Ovary (tissue), 7 donors: ENCODE measurements at regions not wholly inside any gene's neighbourhood (a gene's known extent, or its start where the extent isn't known, plus 50 kb on each side); places are given as distances from the start of the nearest gene placed in this dataset.

Experiments used
- DNase-seq, 5 donors: peaks; one replicate each; pipeline ENCODE4 v3.0.0-alpha.2; 2019 to 2020
- H3K27ac ChIP-seq, 2 donors: fragments of 200-600 bp; one replicate each; pipeline versions ENCODE4 v1.5.1 to v1.8.0; 2019 to 2022
- H3K27me3 ChIP-seq: fragments of 200-600 bp; one replicate; pipeline ENCODE4 v1.8.0; 2022
- H3K36me3 ChIP-seq: fragments of 200-600 bp; sonication (generic); one replicate; pipeline ENCODE4 v1.5.1; 2019
- H3K4me1 ChIP-seq: one replicate; pipeline ENCODE4 v1.8.1; 2013; ENCODE audit warnings: mild to moderate bottlenecking, moderate library complexity; ENCODE audit not compliant: insufficient read depth
- H3K4me3 ChIP-seq: fragments of 200-600 bp; sonication (generic); one replicate; pipeline ENCODE4 v1.5.1; 2017
- H3K9me3 ChIP-seq, 2 donors: fragments of 200-600 bp in 1 of 2; sonication (generic) in 1 of 2; one replicate each; pipeline versions ENCODE4 v1.5.1 to v1.8.1; 2013 to 2019; ENCODE audit warnings: mild to moderate bottlenecking in 1 of 2, moderate library complexity in 1 of 2
- EP300 ChIP-seq: sonication (generic); formaldehyde crosslinking; IDR thresholded peaks from one replicate; pipeline ENCODE4 v1.6.1; 2017; ENCODE audit warnings: antibody characterized with exemption
- POLR2A ChIP-seq: fragments of 450-650 bp; IDR thresholded peaks from one replicate; pipeline ENCODE4 v1.6.1; 2017; ENCODE audit warnings: antibody characterized with exemption, mild to moderate bottlenecking, moderate library complexity
- WGBS, 3 donors: extraction: QIAGEN DNeasy Blood & Tissue Kit in 1 of 3; methylation state at CpG; one replicate each; pipeline versions ENCODE4 v1.1.5 to v1.1.7; 2013 to 2017; 5-methylcytosine and 5-hydroxymethylcytosine counted together
- intact Hi-C, 4 donors: fragments of 100-400 bp; cut with DNase I; formaldehyde crosslinking; loops; one replicate each; pipeline versions ENCODE4 v1.11.0 to v1.15.1; 2022 to 2023
- TF ChIP-seq, protein P1 (sequence below), 3 donors: fragments of 450-650 bp in 2 of 3; fragments of 200-600 bp in 1 of 3; IDR thresholded peaks; one replicate each; pipeline versions ENCODE4 v1.5.1 to v1.8.0; 2016 to 2022; ENCODE audit warnings: antibody characterized with exemption in 3 of 3, mild to moderate bottlenecking in 1 of 3
- donor health status: DM: no; HTN: no; CAD: no; lungs with moderate emphysema.
- donor health status: DM: no; HTN: no; CAD: no.
- donor health status: Bipolar disorder and iron deficiency.
- donor health status: DM: no; HTN: no; CAD: no.
- donor health status: DM: yes; HTN: yes; CAD: no.

DNA sequence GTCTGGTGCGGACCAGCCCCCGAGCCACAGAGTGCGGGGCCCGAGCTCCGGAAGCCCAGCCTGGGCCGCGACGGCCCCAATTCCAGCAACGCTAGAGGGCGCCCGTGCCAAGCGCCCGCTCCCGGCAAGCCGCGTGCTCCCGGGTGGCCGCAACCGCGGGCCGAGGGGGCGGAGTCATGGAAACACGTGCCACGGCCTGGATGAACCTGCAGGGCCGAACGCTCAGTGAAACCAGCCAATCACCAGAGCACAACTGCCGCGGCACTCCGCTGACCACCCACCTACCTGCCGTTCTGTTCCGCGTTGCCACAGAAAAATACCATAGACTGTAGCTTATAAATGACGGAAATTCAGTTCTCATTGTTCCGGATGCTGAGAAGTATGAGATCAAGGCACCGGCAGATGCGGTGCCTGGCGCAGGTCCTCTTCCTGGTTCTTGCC, 85.7 kb upstream of the FOXC1 start:
- Histone ChIP-seq H3K27me3 (no peaks in the 10 kb centered on the region), H3K36me3 (no peaks in the 10 kb centered on the region), H3K27ac (no peak overlapping the region), H3K4me3 (no peak overlapping the region), H3K9me3 (no peaks in the 10 kb centered on the region), H3K4me1 (peaks cover 2% of the 10 kb centered on the region)
- peak; percentile 72 to 88 (median 83) for DNase-seq
- intact Hi-C loops = no loop called here
- no peak for TF ChIP-seq POLR2A
- no peak for TF ChIP-seq EP300
- TF ChIP-seq, protein P1, sequence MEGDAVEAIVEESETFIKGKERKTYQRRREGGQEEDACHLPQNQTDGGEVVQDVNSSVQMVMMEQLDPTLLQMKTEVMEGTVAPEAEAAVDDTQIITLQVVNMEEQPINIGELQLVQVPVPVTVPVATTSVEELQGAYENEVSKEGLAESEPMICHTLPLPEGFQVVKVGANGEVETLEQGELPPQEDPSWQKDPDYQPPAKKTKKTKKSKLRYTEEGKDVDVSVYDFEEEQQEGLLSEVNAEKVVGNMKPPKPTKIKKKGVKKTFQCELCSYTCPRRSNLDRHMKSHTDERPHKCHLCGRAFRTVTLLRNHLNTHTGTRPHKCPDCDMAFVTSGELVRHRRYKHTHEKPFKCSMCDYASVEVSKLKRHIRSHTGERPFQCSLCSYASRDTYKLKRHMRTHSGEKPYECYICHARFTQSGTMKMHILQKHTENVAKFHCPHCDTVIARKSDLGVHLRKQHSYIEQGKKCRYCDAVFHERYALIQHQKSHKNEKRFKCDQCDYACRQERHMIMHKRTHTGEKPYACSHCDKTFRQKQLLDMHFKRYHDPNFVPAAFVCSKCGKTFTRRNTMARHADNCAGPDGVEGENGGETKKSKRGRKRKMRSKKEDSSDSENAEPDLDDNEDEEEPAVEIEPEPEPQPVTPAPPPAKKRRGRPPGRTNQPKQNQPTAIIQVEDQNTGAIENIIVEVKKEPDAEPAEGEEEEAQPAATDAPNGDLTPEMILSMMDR (IDR thresholded peaks at IDR 0.05) = peak in 2 of 3 donors; percentile 68 to 72
- 4 to 25% (median 17%) methylated on average over 37 of the region's 37 CpGs for WGBS, 3 donors

DNA sequence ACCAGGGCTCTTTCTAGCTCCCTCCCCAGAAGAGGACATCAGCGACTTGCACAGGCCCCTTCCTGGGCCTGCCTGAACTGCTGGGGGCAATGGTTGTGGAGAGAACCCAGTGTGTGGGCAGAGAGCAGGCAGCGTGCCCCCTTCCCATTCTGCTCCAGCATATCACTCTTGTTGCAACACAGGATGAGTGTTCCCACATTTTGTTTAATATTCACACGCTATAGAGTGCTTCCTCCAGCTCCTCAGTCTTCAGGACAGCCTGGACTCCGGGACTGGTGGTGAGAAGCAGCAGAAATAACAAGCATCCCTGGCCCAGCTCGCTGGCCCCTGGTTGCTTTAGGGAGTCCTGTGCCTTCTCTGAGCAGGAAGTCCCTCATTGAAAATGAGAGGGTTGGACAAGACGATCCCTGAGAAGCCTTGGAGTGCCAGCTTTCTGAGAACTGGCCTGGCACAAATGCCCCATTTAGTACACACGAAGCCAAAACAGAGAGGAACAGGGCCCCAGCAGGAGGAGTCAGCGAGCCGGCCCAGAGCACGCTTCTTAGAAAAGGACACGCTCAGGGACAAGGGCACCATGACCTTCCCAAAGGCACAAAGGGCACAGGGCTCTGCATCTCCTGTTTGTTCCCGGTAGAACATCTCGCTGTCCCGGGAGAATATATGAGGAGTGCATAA, 84.2 kb upstream of the FOXC1 start:
- H3K27ac ChIP-seq = no peak overlapping the region
- no peak for DNase-seq
- WGBS, 3 donors = 85 to 90% (median 88%) methylated on average over 14 of the region's 14 CpGs
- no peaks in the 10 kb centered on the region for H3K9me3 ChIP-seq
- no peaks in the 10 kb centered on the region for H3K27me3 ChIP-seq
- intact Hi-C loops = no loop called here
- peaks cover 2% of the 10 kb centered on the region for H3K4me1 ChIP-seq
- TF ChIP-seq, protein P1 (IDR thresholded peaks at IDR 0.05) = no peak
- no peak for TF ChIP-seq POLR2A
- no peak overlapping the region for H3K4me3 ChIP-seq
- no peaks in the 10 kb centered on the region for H3K36me3 ChIP-seq

DNA sequence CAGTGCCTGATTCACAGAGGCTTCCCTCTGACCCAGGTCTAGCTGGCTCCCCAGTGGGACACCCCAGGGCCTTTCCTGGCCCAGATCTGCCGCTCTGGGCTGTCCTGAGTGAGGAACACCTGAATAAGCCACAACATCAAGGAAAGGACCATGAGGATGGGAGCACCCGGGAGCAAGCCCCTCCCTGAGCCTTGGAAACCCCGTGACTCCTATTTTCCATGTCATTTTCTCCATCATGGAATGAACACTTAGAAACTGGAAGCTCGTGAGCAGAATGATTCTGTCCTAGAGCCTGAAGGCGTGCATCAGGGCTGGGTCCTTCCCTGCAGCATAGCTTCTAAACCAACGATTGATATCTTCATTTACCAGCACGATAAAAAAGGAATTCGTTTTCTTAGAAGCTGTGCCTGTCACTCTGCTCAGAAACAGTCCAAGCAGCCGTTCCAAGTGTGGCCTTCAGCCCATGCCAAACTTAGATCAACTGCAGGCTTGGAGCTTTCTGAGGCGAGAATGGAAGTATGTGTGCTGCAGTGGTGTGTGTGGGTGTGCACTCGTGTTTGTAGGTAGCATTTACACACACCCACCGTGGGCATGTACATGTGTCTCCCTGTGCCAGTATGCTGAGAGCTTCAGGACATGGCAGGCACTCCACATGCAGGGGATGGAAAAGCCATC, 83.2 kb upstream of the FOXC1 start:
- no peaks in the 10 kb centered on the region for H3K27me3 ChIP-seq
- intact Hi-C loops = no loop called here

DNA sequence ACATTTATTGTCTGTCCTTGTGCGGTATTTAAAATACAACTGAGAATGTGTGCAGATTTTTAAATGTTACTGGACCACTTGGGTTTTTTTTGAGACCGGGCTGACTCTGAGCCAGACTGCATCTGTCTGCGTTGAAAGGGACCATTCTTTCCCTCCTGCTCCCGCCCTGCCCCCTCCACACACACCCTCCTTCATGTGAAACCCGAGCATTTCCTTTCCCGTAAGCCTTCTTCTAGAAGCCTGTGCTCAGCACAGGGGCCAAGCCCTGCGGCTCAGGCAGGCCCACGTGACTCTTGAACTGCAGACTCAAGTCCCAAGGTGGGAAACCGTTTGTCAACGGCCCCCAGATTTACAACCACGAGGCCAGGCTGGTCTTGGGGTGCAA, 82.7 kb upstream of the FOXC1 start:
- Histone ChIP-seq H3K27me3 (no peaks in the 10 kb centered on the region), H3K36me3 (no peaks in the 10 kb centered on the region), H3K9me3 (no peaks in the 10 kb centered on the region), H3K27ac (peak overlapping the region in 1 of 2 donors; percentile 46), H3K4me1 (peaks cover 2% of the 10 kb centered on the region), H3K4me3 (no peak overlapping the region)
- intact Hi-C loops = no loop called here
- DNase-seq = peak; percentile 38 to 69 (median 40)
- TF ChIP-seq, protein P1 (IDR thresholded peaks at IDR 0.05) = no peak
- no peak for TF ChIP-seq EP300
- no peak for TF ChIP-seq POLR2A
- WGBS, 3 donors = 5 to 8% (median 6%) methylated on average over 11 of the region's 11 CpGs

More for the DNA sequence above, 83.2 kb upstream of the FOXC1 start:
- no peak overlapping the region for H3K4me3 ChIP-seq
- WGBS, 3 donors = 27 to 33% (median 29%) methylated on average over 12 of the region's 12 CpGs
- peaks cover 2% of the 10 kb centered on the region for H3K4me1 ChIP-seq
- TF ChIP-seq EP300 = no peak
- TF ChIP-seq, protein P1 (IDR thresholded peaks at IDR 0.05) = no peak
- H3K27ac ChIP-seq = peak overlapping the region in 1 of 2 donors; percentile 46
- H3K9me3 ChIP-seq = no peaks in the 10 kb centered on the region
- no peak for DNase-seq
- no peaks in the 10 kb centered on the region for H3K36me3 ChIP-seq
